ENCODE measurements at regions not wholly inside any gene's neighbourhood (a gene's known extent, or its start where the extent isn't known, plus 50 kb on each side); places are given as distances from the start of the nearest gene placed in this dataset.
"Not testable (repeated sequence)": the region's sequence is repeated elsewhere in the genome, so short reads cannot be mapped to it uniquely, and the experiment has no call there.

DNA sequence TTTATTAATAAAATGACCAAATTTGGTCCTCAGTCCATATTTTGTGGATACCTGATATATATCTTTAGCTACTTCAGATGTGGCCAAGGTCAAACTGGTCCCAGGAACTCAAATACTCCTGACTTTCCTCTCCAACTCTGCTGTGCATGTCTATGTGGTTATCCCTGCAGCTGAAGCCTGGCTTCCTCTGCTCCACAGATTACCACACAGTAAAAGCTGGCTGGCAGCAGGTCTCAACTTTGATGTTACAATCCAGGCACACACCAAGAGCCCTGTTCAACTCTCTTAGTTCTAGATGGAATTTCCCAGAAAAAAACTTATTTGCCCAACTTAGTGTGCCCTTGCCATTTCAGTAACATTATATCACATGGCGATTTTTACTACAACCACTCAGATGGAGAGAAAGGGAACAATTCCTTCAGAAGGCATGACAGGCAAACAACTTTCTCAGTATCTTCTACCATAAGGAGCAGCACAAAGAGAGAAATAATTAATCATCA lies 479.5 kb downstream of the PLPP3 start:
- DNase-seq (ENCODE audit: low read depth), result no peak
- TF ChIP-seq, protein P1, sequence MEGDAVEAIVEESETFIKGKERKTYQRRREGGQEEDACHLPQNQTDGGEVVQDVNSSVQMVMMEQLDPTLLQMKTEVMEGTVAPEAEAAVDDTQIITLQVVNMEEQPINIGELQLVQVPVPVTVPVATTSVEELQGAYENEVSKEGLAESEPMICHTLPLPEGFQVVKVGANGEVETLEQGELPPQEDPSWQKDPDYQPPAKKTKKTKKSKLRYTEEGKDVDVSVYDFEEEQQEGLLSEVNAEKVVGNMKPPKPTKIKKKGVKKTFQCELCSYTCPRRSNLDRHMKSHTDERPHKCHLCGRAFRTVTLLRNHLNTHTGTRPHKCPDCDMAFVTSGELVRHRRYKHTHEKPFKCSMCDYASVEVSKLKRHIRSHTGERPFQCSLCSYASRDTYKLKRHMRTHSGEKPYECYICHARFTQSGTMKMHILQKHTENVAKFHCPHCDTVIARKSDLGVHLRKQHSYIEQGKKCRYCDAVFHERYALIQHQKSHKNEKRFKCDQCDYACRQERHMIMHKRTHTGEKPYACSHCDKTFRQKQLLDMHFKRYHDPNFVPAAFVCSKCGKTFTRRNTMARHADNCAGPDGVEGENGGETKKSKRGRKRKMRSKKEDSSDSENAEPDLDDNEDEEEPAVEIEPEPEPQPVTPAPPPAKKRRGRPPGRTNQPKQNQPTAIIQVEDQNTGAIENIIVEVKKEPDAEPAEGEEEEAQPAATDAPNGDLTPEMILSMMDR (IDR thresholded peaks at IDR 0.05; ENCODE audit: insufficient read depth, low read depth, low read length), result no peak
- no peak overlapping the region for H3K4me3 ChIP-seq (ENCODE audit: low read depth, low read length)

DNA sequence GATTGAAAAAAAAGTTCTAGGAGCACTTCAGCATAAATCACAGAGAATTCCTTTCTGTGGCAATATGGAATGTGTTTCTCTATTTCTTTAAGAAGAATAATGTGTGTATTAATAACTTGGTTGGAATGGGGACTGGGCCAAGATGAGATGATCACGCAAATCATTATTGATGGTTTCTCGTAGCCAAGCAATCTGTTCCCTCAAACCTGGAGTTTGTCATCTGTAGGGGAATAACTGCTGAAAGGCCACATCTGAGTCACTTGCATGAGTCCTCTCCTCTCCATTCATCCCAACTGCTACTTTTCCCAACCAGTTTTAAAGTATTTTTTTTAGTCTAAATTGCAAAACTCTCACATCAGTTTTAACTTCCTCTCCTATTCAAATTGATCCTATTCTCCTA lies 480.4 kb downstream of the PLPP3 start:
- H3K4me3 ChIP-seq (ENCODE audit: low read depth, low read length), result no peak overlapping the region
- TF ChIP-seq, protein P1 (IDR thresholded peaks at IDR 0.05; ENCODE audit: insufficient read depth, low read depth, low read length), result no peak
- DNase-seq (ENCODE audit: low read depth), result no peak

DNA sequence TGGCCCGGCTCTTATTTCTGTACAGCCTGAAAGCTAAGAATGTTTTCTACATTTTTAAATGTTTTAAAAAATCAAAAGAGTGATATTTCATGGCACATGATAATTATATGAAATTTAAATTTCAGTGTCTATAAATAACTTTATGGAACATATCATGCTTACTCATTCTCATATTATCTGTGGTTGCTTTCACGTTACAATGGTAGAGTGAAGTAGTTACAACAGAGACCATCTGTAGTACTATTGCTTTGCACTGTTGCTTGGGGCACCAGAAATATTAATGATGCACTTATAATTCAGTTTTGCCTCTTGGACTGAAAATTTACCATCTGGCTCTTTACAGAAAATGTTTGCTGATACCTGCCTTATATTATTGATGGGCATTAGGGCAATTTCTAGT lies 481.6 kb downstream of the PLPP3 start:
- no peak for DNase-seq (ENCODE audit: low read depth)
- H3K4me3 ChIP-seq (ENCODE audit: low read depth, low read length), result no peak overlapping the region
- TF ChIP-seq, protein P1 (IDR thresholded peaks at IDR 0.05; ENCODE audit: insufficient read depth, low read depth, low read length), result no peak

DNA sequence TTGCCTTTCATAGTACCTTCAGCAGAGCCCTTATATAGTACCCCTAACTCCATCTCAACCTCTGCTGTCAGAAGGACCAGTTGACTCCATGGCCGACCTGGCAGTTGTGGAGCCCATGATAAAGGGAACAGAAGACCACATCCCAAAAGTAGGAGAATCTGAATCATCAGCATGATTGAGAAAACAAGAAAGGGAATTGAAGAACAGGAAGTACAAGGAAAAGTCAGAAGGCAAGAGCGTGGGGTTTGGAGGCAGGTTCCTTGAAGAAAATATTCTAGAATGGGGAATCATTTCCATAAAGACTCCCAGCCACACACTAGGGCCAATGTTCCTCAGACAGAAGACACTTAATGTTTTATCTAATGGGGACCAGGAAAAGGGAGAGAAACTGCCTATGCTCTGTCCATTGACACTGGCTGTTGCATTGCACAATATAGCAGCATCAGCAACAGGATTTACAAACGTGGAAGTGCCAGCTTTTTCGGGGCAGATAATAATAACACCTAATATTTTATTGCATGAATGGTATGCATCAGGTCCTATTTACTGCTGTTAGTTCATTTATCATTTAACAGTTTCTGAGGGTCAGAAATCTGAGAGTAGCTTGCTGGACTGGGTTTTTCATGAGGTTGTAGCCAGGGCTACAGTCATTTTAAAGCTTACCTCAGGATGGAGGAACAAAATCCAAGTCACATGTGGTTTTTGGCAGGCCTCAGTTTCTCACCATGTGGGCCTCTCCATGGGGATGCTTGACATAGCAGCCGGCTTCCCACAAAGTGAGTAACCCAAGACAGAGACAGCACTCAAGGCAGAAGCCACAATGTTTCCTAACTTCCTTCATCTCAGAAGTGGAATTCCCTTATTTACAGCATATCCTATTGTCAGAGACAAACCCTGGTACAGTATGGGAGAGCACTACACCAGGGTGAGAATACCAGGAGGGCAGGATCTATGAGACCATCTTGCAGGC lies 483.4 kb downstream of the PLPP3 start:
- no peak overlapping the region for H3K4me3 ChIP-seq (ENCODE audit: low read depth, low read length)
- DNase-seq (ENCODE audit: low read depth), result peak; percentile 45
- TF ChIP-seq, protein P1 (IDR thresholded peaks at IDR 0.05; ENCODE audit: insufficient read depth, low read depth, low read length), result no peak

DNA sequence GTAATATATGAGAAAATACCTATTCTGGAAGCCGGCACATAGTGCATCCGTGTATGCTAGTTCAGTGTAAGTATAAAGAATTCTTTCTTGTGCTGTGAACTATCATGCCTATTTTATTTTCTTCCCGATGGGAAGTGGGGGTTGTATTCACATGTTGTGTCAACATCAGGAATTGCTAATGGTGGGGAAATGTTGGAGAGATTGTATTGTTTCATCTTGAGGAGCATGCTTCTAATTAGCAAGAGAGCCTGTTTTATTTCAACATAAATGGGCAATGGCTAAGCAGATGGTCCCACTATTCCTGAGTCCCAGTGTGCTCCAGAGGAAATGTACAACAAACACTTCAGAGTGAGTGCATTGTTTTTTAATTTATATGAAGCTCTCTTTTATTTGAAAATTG lies 485.2 kb downstream of the PLPP3 start:
- TF ChIP-seq, protein P1 (IDR thresholded peaks at IDR 0.05; ENCODE audit: insufficient read depth, low read depth, low read length), result no peak
- no peak overlapping the region for H3K4me3 ChIP-seq (ENCODE audit: low read depth, low read length)
- DNase-seq (ENCODE audit: low read depth), result peak; percentile 65

DNA sequence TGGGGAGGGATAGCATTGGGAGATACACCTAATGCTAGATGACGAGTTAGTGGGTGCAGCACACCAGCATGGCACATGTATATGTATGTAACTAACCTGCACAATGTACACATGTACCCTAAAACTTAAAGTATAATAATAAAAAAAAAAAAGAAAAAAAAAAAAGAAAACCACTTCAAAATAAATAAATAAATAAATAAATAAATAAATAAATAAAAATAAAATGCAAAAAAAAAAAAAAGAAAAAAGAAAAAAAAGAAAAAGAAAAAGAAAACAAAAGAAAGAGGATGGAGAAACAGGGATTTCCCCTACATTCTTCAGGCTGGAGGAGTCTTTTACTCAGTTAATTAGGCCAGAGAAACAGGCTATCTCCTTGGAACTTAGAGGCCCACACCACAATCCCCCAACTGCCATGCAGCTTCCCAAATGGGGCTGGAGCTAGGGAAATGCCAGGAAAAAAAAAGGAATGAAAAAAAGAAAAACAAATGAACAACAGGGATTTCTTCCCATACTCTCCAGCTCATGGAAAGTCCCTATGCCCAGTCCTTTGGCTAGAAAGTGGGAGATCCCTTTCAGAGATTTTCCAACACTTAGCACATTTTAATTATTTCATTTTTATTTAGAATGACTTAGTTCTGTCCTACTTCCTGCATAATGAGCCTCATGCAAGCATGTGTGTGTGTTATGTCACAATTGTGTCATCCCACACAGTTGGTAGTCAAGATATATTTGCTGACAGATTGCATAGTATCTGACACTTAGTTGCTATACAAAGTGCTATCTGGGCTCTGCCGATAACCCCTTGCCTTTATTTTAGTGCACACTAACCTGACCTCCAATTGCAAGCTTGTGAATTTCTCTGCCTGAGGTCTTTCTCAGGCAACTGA lies 486.4 kb downstream of the PLPP3 start:
- TF ChIP-seq, protein P1 (IDR thresholded peaks at IDR 0.05; ENCODE audit: insufficient read depth, low read depth, low read length), result no peak
- no peak for DNase-seq (ENCODE audit: low read depth)

DNA sequence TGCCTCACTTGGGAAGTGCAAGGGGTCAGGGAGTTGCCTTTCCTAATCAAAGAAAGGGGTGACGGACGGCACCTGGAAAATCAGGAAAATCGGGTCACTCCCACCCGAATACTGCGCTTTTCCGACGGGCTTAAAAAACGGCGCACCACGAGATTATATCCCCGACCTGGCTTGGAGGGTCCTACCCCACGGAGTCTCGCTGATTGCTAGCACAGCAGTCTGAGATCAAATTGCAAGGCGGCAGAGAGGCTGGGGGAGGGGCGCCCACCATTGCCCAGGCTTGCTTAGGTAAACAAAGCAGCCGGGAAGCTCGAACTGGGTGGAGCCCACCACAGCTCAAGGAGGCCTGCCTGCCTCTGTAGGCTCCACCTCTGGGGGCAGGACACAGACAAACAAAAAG lies 489.5 kb downstream of the PLPP3 start:
- not testable (repeated sequence) for H3K4me3 ChIP-seq (ENCODE audit: low read depth, low read length); DNase-seq (ENCODE audit: low read depth)

More for the DNA sequence above, 486.4 kb downstream of the PLPP3 start:
- H3K4me3 ChIP-seq (ENCODE audit: low read depth, low read length), result no peak overlapping the region
